ENCODE measurements at regions not wholly inside any gene's neighbourhood (a gene's known extent, or its start where the extent isn't known, plus 50 kb on each side); places are given as distances from the start of the nearest gene placed in this dataset.
"Not testable (repeated sequence)": the region's sequence is repeated elsewhere in the genome, so short reads cannot be mapped to it uniquely, and the experiment has no call there.

GRCh38 chr7:54278847-54279246, 263.3 kb upstream of the VSTM2A start:
- no peak for DNase-seq (ENCODE audit: low spot score)
- ChIA-PET POLR2A (ENCODE audit: low non-redundant PET) (no interaction called here), CTCF (no interaction called here)
- no peak overlapping the region for H3K27ac ChIP-seq
- TF ChIP-seq CTCF (conservative IDR thresholded peaks at IDR 0.05; ENCODE audit: low read depth): no peak

DNA sequence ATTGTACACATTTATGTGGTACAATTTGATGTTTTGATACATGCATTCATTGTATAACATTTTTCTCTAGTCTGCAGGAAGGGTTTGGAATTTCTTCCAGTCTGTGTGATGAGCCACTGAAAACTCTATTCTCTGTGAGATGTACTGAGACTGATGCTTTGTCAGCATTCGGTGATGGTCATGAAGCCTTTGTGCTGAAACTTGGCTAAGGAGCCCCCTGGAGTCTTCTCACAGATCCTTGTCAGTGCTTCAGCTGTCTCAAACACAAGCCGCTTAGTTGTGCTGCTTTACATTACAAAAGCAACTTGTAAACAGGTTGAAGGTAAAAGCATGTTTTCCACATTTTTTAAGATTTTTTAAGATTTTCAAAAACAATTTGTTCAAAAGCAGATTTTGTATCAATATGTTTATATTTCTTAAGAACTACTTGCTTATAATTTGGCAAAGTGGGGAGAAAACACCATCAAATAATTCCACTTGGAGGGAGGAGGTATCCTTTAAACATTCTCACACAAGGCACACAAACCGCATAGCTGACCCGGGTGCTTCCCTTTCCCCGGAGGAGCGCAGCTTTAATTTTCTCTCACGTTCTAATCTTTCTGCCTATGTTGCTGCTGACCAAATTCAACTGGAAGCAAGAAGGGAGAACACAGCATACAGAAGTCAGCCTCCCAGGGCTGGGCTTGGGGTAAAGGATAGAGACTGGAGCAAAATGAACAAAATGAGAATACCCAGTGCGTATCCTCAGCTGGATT, 249.8 kb upstream of the VSTM2A start:
- ChIA-PET CTCF (no interaction called here), POLR2A (ENCODE audit: low non-redundant PET) (no interaction called here)
- TF ChIP-seq CTCF (conservative IDR thresholded peaks at IDR 0.05; ENCODE audit: low read depth): no peak
- H3K27ac ChIP-seq: no peak overlapping the region
- no peak for DNase-seq (ENCODE audit: low spot score)

GRCh38 chr7:54299426-54299825, 242.7 kb upstream of the VSTM2A start:
- POLR2A ChIA-PET (ENCODE audit: low non-redundant PET): no interaction called here
- no peak overlapping the region for H3K27ac ChIP-seq
- no peak for DNase-seq (ENCODE audit: low spot score)
- CTCF ChIA-PET: no interaction called here
- TF ChIP-seq CTCF (conservative IDR thresholded peaks at IDR 0.05; ENCODE audit: low read depth): no peak

DNA sequence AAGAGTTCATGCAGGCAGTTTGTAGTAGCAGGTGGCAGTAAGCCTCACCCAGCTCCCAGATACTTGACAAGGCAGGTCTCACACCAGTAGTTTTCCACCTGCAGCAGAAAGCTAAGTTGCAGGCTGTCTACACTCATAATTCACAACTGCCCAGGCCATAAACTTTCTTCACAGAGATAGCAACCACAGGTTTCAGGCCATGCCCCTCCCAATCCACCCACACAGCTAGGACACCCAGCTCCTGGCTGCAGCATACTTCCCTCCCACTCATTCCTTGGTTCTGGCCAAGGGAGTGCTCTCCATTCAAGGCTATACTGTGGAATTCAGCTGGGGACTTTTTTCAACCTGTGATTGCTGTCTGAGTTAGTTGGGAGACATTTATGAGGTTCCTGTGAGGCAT, 226.2 kb upstream of the VSTM2A start:
- DNase-seq (ENCODE audit: low spot score); CTCF ChIA-PET: not testable (repeated sequence)

DNA sequence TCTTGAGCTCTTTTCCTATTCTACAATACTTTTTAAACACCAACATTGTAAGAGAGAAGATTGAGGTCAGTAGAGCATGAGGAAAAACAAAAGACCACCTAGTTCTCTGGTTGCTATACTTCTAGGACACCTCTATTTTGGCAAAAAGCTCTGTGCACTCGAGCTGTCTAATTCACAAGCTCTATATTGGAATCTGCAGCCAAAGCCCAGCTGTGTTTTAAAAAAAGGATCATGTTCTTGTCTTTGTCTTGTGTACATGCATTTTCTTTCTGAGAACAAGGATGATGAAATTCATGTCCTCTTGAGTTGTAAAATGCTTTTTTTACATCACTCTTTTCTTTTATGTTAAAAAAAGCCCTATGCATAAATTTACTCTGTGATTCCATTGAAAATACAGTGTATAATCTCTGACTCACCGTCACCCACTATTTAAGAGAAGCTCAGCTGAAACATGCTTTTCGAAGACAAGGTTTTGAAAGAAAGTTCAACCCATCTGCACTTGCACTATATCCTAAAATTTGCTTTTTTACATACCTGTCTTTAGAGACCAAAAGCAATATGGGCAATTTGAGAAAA, 215.5 kb upstream of the VSTM2A start:
- ChIA-PET CTCF (no interaction called here), POLR2A (ENCODE audit: low non-redundant PET) (no interaction called here)
- TF ChIP-seq CTCF (conservative IDR thresholded peaks at IDR 0.05; ENCODE audit: low read depth): no peak
- DNase-seq (ENCODE audit: low spot score): no peak
- no peak overlapping the region for H3K27ac ChIP-seq

More for the DNA sequence above, 226.2 kb upstream of the VSTM2A start:
- POLR2A ChIA-PET (ENCODE audit: low non-redundant PET); H3K27ac ChIP-seq: not testable (repeated sequence)

DNA sequence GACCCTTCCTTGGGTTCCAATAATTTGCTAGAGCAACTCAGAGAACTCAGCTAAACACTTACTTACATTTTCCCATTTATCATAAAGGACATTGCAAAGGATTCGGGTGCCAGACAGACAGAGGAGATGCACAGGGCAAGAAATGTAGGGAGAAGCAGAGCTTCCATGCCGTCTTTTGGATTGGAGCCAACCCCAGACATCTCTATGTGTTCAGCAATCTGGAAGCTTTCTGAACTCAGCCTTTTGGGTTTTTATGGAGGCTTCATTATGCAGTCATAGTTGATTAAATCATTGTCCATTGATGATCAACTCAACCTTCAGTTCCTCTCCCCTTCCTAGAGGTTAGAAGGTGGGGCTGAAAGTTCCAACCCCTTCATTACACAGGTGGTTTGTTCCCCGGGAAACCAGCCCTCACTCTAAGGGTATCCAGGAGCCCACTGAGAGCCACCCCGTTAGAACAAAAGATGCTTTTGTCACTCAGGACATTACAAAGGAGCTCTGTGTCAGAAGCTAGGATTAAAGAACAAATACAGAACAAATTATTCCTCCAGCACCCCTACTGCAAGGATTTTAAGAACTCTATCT, 211.9 kb upstream of the VSTM2A start:
- H3K27ac ChIP-seq: no peak overlapping the region
- POLR2A ChIA-PET (ENCODE audit: low non-redundant PET): no interaction called here
- no peak for DNase-seq (ENCODE audit: low spot score)
- CTCF ChIA-PET: interaction anchor here (0.7 kb wide), 1 partner anchor 90 kb away, joined by 3 read pairs; no protein-coding TSS in a partner anchor
- no peak for TF ChIP-seq CTCF (conservative IDR thresholded peaks at IDR 0.05; ENCODE audit: low read depth)

DNA sequence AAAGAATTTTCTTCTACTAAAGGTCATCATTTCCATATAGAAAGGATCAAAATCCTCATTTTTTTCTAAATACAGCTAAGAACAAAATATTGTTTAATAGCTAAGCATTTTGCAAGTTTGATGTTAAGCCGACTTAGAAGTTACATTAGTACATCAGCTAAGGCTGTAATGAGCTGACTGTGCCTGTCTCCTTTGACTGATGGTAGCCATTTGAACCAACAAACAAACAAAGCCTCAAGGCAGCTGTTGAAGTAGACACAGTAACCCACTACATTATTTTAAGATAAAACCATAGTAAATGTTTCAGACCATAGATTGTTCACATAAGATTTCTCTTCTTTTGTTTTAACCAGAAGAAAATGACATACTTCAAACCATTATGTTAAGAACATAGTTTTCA, 210.9 kb upstream of the VSTM2A start:
- no peak overlapping the region for H3K27ac ChIP-seq
- TF ChIP-seq CTCF (conservative IDR thresholded peaks at IDR 0.05; ENCODE audit: low read depth): no peak
- CTCF ChIA-PET: no interaction called here
- POLR2A ChIA-PET (ENCODE audit: low non-redundant PET): no interaction called here
- DNase-seq (ENCODE audit: low spot score): no peak

Data from RWPE1 (cell line).